K562 (cell line): ENCODE measurements at regions not wholly inside any gene's neighbourhood (a gene's known extent, or its start where the extent isn't known, plus 50 kb on each side); places are given as distances from the start of the nearest gene placed in this dataset.

Source experiments
- ATAC-seq: fragments of 200-7000 bp; cut with Tn5 transposase; 3 replicates; pipeline ENCODE4 v1.9.1; 2020; ENCODE audit warnings: moderate library complexity
- BruUV-seq: library from RNA; stranded (reverse); fragments of 400-500 nt; replicated peaks from 2 replicates; lab custom pipeline; 2021; lab: Mats Ljungman, UMichigan
- CTCF ChIA-PET: fragments of 300-600 bp; formaldehyde crosslinking; extraction: SDS; loops from one replicate; lab custom pipeline; 2021; ENCODE audit warnings: low intra/inter-chr PET ratio; lab: Yijun Ruan, JAX
- POLR2A ChIA-PET: fragments of 300-600, 350-650 bp; sonication (Branson Sonifier 250); formaldehyde crosslinking; extraction: SDS; loops from one replicate; lab custom pipeline; 2021; ENCODE audit warnings: antibody characterized with exemption, inconsistent platforms; lab: Yijun Ruan, JAX
- DNase-seq, 4 experiments: peaks; one replicate each; pipeline versions ENCODE4 v3.0.0 to v3.0.0-alpha.2; 2011 to 2018; ENCODE audit warnings: low spot score in 3 of 4, mixed read lengths in 3 of 4; ENCODE audit errors: extremely low read depth in 1 of 4
- FAIRE-seq: peaks from 2 replicates; lab custom pipeline; 2011; peaks lifted over from hg19 to GRCh38; lab: Jason Lieb, UNC
- H2AFZ ChIP-seq: 2 replicates; pipeline ENCODE4 v1.6.0; 2011; ENCODE audit warnings: low read depth, low read length, control low read depth, inconsistent platforms
- H3K27ac ChIP-seq: fragments of 200-600 bp; 3 replicates; pipeline ENCODE4 v1.8.0; 2011; ENCODE audit warnings: low read depth, mild to moderate bottlenecking, control low read depth, inconsistent platforms, low read length, moderate library complexity, mixed read lengths; ENCODE audit errors: extremely low read depth
- H3K27me3 ChIP-seq, 2 experiments: fragments of 300-600 bp in 1 of 2; 2 replicates in 1 of 2; 3 replicates in 1 of 2; pipeline versions ENCODE4 v1.6.0 to v1.8.0; 2011; ENCODE audit warnings: inconsistent platforms in 2 of 2, low read length in 2 of 2, mild to moderate bottlenecking in 1 of 2, mixed read lengths in 1 of 2, moderate library complexity in 1 of 2; ENCODE audit not compliant: control insufficient read depth in 2 of 2, insufficient read depth in 2 of 2
- H3K36me3 ChIP-seq: fragments of 300-600 bp; 3 replicates; pipeline ENCODE4 v1.8.0; 2011; ENCODE audit warnings: mild to moderate bottlenecking, low read length, inconsistent platforms; ENCODE audit not compliant: control insufficient read depth, insufficient read depth
- H3K4me1 ChIP-seq, 2 experiments: fragments of 200-600 bp in 1 of 2; replicated peaks in 1 of 2; 2 replicates in 1 of 2; 3 replicates in 1 of 2; pipeline versions ENCODE4 v1.5.1 to v1.8.0; 2011; ENCODE audit warnings: inconsistent platforms in 2 of 2, low read length in 2 of 2, mild to moderate bottlenecking in 1 of 2, mixed read lengths in 1 of 2, moderate library complexity in 1 of 2; ENCODE audit not compliant: control insufficient read depth in 2 of 2, insufficient read depth in 2 of 2
- H3K4me2 ChIP-seq: 2 replicates; pipeline ENCODE4 v1.6.1; 2011; ENCODE audit warnings: low read length, control low read depth, inconsistent platforms, mixed read lengths; ENCODE audit not compliant: insufficient read depth
- H3K4me3 ChIP-seq: fragments of 200-600 bp; sonication (generic), shearing (Covaris generic); 2 replicates; pipeline ENCODE4 v1.5.1; 2016; ENCODE audit warnings: control low read depth, inconsistent platforms
- H3K79me2 ChIP-seq: fragments of 200-600 bp; 3 replicates; pipeline ENCODE4 v1.8.0; 2011; ENCODE audit warnings: low read length, inconsistent platforms; ENCODE audit not compliant: control insufficient read depth, insufficient read depth
- H3K9ac ChIP-seq, 2 experiments: 2 replicates each; pipeline versions ENCODE4 v1.6.0 to v1.6.1; 2011; ENCODE audit warnings: low read depth in 2 of 2, low read length in 2 of 2, control low read depth in 1 of 2, inconsistent platforms in 1 of 2, mild to moderate bottlenecking in 1 of 2, mixed read lengths in 1 of 2; ENCODE audit not compliant: insufficient read depth in 1 of 2
- H3K9me1 ChIP-seq: one replicate; pipeline ENCODE4 v1.6.0; 2011; ENCODE audit warnings: inconsistent platforms, mild to moderate bottlenecking, low read length, moderate library complexity; ENCODE audit not compliant: control insufficient read depth, insufficient read depth
- H3K9me3 ChIP-seq: replicated peaks from 2 replicates; pipeline ENCODE4 v1.5.1; 2011; ENCODE audit warnings: low read depth, low read length, inconsistent platforms; ENCODE audit not compliant: control insufficient read depth, insufficient read depth
- H4K20me1 ChIP-seq: replicated peaks from 2 replicates; pipeline ENCODE4 v1.6.1; 2011; ENCODE audit warnings: low read length, inconsistent platforms, mixed read lengths; ENCODE audit not compliant: control insufficient read depth, insufficient read depth
- ESRRB ChIP-seq: fragments of 250-450 bp; sonication (Bioruptor Pico); IDR thresholded peaks from 2 replicates; pipeline ENCODE4 v1.5.0; 2020; ENCODE audit warnings: mild to moderate bottlenecking, moderate library complexity, borderline replicate concordance
- HMGXB4 ChIP-seq: sonication (generic); formaldehyde crosslinking; IDR thresholded peaks from 2 replicates; pipeline ENCODE4 v1.8.1; 2023; ENCODE audit warnings: mild to moderate bottlenecking, missing genetic modification reagents
- KDM4B ChIP-seq, 2 experiments: fragments of 450-650 bp in 1 of 2; sonication (generic) in 1 of 2; IDR thresholded peaks; 2 replicates each; pipeline ENCODE4 v1.6.1; 2016 to 2017; ENCODE audit warnings: borderline replicate concordance in 2 of 2, antibody characterized with exemption in 1 of 2, low read depth in 1 of 2, mild to moderate bottlenecking in 1 of 2
- L3MBTL2 ChIP-seq: fragments of 450-650 bp; IDR thresholded peaks from 2 replicates; pipeline ENCODE4 v1.6.1; 2016; ENCODE audit warnings: mild to moderate bottlenecking, moderate library complexity
- NFXL1 ChIP-seq: fragments of 450-650 bp; formaldehyde crosslinking; IDR thresholded peaks from 2 replicates; pipeline ENCODE4 v1.4.0; 2021; ENCODE audit warnings: mild to moderate bottlenecking
- PTBP1 ChIP-seq: fragments of 200-400 bp; formaldehyde crosslinking; IDR thresholded peaks from 2 replicates; pipeline ENCODE4 v1.6.1; 2017; ENCODE audit warnings: low read depth, low read length
- SNIP1 ChIP-seq: fragments of 450-650 bp; IDR thresholded peaks from 2 replicates; pipeline ENCODE4 v1.7.1; 2017; ENCODE audit warnings: low read depth, mild to moderate bottlenecking
- SRF ChIP-seq, 2 experiments: fragments of 250-450, 450-650 bp in 1 of 2; sonication (Bioruptor Pico) in 1 of 2; sonication (generic) in 1 of 2; formaldehyde crosslinking; IDR thresholded peaks; 2 replicates each; pipeline versions ENCODE4 v1.5.0 to v1.5.1; 2020 to 2022; ENCODE audit warnings: mild to moderate bottlenecking in 1 of 2, missing genetic modification reagents in 1 of 2
- ZNF407 ChIP-seq: fragments of 450-650 bp; IDR thresholded peaks from 2 replicates; pipeline ENCODE4 v1.6.1; 2016; ENCODE audit warnings: low read depth
- in situ Hi-C: fragments of 300-500 bp; cut with MboI; formaldehyde crosslinking; loops from 4 replicates; pipeline ENCODE4 v1.15.0; 2018; ENCODE audit warnings: inconsistent platforms, mixed read lengths
- intact Hi-C: fragments of 100-400 bp; cut with micrococcal nuclease; formaldehyde crosslinking; loops from 2 replicates; pipeline ENCODE4 v1.14.2; 2022

- no peaks in the 10 kb centered on the region for H3K9me3 ChIP-seq
- no peaks in the 10 kb centered on the region for H3K27me3 ChIP-seq
- no peaks in the 10 kb centered on the region for H3K4me1 ChIP-seq
- intact Hi-C loops (no loop called here), in situ Hi-C loops (no loop called here)
- H4K20me1 ChIP-seq, result no peaks in the 10 kb centered on the region
- BruUV-seq, result no TSS peak
- H3K4me2 ChIP-seq, result no peak overlapping the region
- ATAC-seq (no peak), DNase-seq (no peak), FAIRE-seq (no peak)
- no peak overlapping the region for H3K4me3 ChIP-seq
- H3K79me2 ChIP-seq, result no peaks in the 10 kb centered on the region
- no peak for TF ChIP-seq HMGXB4 (CRISPR knock-in tag)
- no peak for TF ChIP-seq SRF (CRISPR knock-in tag; IDR thresholded peaks at IDR 0.05)
- no peak for TF ChIP-seq L3MBTL2
- TF ChIP-seq ESRRB (CRISPR knock-in tag), result no peak
- no peak for TF ChIP-seq PTBP1
- no peak for TF ChIP-seq KDM4B (IDR thresholded peaks at IDR 0.05; ENCODE audit: borderline replicate concordance in 2 of 2, low read depth in 1 of 2)
- no peak for TF ChIP-seq SNIP1
- TF ChIP-seq NFXL1 (CRISPR knock-in tag), result no peak
- no peak for TF ChIP-seq ZNF407
- no peak overlapping the region for H2AFZ ChIP-seq
- ChIA-PET CTCF (no interaction called here), POLR2A (no interaction called here)
- no peak overlapping the region for H3K9ac ChIP-seq
- H3K9me1 ChIP-seq, result no peaks in the 10 kb centered on the region
- H3K36me3 ChIP-seq, result no peaks in the 10 kb centered on the region
- no peak overlapping the region for H3K27ac ChIP-seq
Observed at GRCh38 chr1:188314557-188315137, 1485.9 kb downstream of the PLA2G4A start.
